GM21390 (cell line): ENCODE measurements at regions not wholly inside any gene's neighbourhood (a gene's known extent, or its start where the extent isn't known, plus 50 kb on each side); places are given as distances from the start of the nearest gene placed in this dataset.
A peak's percentile ranks its signal among the peaks of the same experiment; 100 is the strongest.

Experiments used
- ATAC-seq: cut with Tn5 transposase; IDR thresholded peaks from one replicate; pipeline ENCODE4 v1.9.1; 2021; ENCODE audit not compliant: unreplicated experiment

- ATAC-seq, result no peak
Measured at GRCh38 chr18:46265196-46266156, 161.3 kb downstream of the HAUS1 start.

GRCh38 chr18:46266473-46266872 lies 162.3 kb downstream of the HAUS1 start:
- no peak for ATAC-seq

- ATAC-seq, result no peak
Measured at GRCh38 chr18:46268671-46269070, 164.5 kb downstream of the HAUS1 start.

- no peak for ATAC-seq
Measured at GRCh38 chr18:46269275-46269674, 165.1 kb downstream of the HAUS1 start.

GRCh38 chr18:46271488-46271887 lies 167.3 kb downstream of the HAUS1 start:
- no peak for ATAC-seq

- no peak for ATAC-seq
Measured at GRCh38 chr18:46273861-46274260, 169.7 kb downstream of the HAUS1 start.

GRCh38 chr18:46274266-46274665 lies 170.1 kb downstream of the HAUS1 start:
- ATAC-seq, result no peak

- no peak for ATAC-seq
Measured at GRCh38 chr18:46275370-46275769, 171.2 kb downstream of the HAUS1 start.

GRCh38 chr18:46276748-46277147 lies 172.6 kb downstream of the HAUS1 start:
- no peak for ATAC-seq

GRCh38 chr18:46278481-46279465 lies 174.6 kb downstream of the HAUS1 start:
- ATAC-seq, result no peak

GRCh38 chr18:46279673-46280072 lies 175.5 kb downstream of the HAUS1 start:
- ATAC-seq, result no peak

- peak; percentile 86 for ATAC-seq
Measured at GRCh38 chr18:46281185-46282176, 177.3 kb downstream of the HAUS1 start.

- no peak for ATAC-seq
Measured at GRCh38 chr18:46282177-46282570, 178.0 kb downstream of the HAUS1 start.

- ATAC-seq, result no peak
Measured at GRCh38 chr18:46282646-46283045, 178.5 kb downstream of the HAUS1 start.

- ATAC-seq, result no peak
Measured at GRCh38 chr18:46283268-46283667, 179.1 kb downstream of the HAUS1 start.

- ATAC-seq, result no peak
Measured at GRCh38 chr18:46283895-46284295, 179.7 kb downstream of the HAUS1 start.

GRCh38 chr18:46289463-46289862 lies 185.3 kb downstream of the HAUS1 start:
- ATAC-seq, result no peak

GRCh38 chr18:46289931-46290330 lies 185.7 kb downstream of the HAUS1 start:
- no peak for ATAC-seq

GRCh38 chr18:46290440-46291020 lies 186.3 kb downstream of the HAUS1 start:
- no peak for ATAC-seq

GRCh38 chr18:46291149-46291548 lies 187.0 kb downstream of the HAUS1 start:
- no peak for ATAC-seq
